H9 (cell line): ENCODE measurements at regions not wholly inside any gene's neighbourhood (a gene's known extent, or its start where the extent isn't known, plus 50 kb on each side); places are given as distances from the start of the nearest gene placed in this dataset.

Source experiments
- DNase-seq: peaks from one replicate; pipeline ENCODE4 v3.0.0-alpha.2; 2017
- H2AFZ ChIP-seq: one replicate; pipeline ENCODE4 v1.6.1; 2013; ENCODE audit warnings: mild to moderate bottlenecking, low read length, control low read depth, moderate library complexity
- H2AK5ac ChIP-seq: 2 replicates; pipeline ENCODE4 v1.6.1; 2013; ENCODE audit warnings: low read length, control low read depth, mixed read lengths; ENCODE audit not compliant: insufficient read length
- H2BK120ac ChIP-seq: one replicate; pipeline ENCODE4 v1.6.1; 2013; ENCODE audit warnings: low read depth, mild to moderate bottlenecking, low read length, control low read depth, inconsistent platforms; ENCODE audit not compliant: poor library complexity, severe bottlenecking
- H2BK12ac ChIP-seq: 2 replicates; pipeline ENCODE4 v1.6.1; 2013; ENCODE audit warnings: low read length, control low read depth, mixed read lengths, low read depth; ENCODE audit not compliant: insufficient read length
- H2BK15ac ChIP-seq: 2 replicates; pipeline ENCODE4 v1.6.1; 2013; ENCODE audit warnings: low read depth, low read length, control low read depth
- H2BK20ac ChIP-seq: one replicate; pipeline ENCODE4 v1.6.1; 2013; ENCODE audit warnings: low read depth, mild to moderate bottlenecking, low read length, control low read depth, inconsistent platforms; ENCODE audit not compliant: poor library complexity, severe bottlenecking
- H2BK5ac ChIP-seq: 2 replicates; pipeline ENCODE4 v1.6.1; 2013; ENCODE audit warnings: low read length, control low read depth, mixed read lengths; ENCODE audit not compliant: insufficient read length
- H3K14ac ChIP-seq: 2 replicates; pipeline ENCODE4 v1.6.1; 2013; ENCODE audit warnings: low read length, control low read depth; ENCODE audit not compliant: insufficient read depth
- H3K18ac ChIP-seq: 2 replicates; pipeline ENCODE4 v1.6.1; 2013; ENCODE audit warnings: low read depth, mild to moderate bottlenecking, mixed read lengths, low read length, control low read depth; ENCODE audit not compliant: insufficient read length
- H3K23ac ChIP-seq: 2 replicates; pipeline ENCODE4 v1.6.1; 2013; ENCODE audit warnings: low read length, control low read depth, mixed read lengths, low read depth; ENCODE audit not compliant: insufficient read length
- H3K23me2 ChIP-seq: 2 replicates; pipeline ENCODE4 v1.6.1; 2013; ENCODE audit warnings: low read depth, mild to moderate bottlenecking, mixed read lengths, low read length, control low read depth; ENCODE audit not compliant: insufficient read length, poor library complexity, severe bottlenecking
- H3K27ac ChIP-seq: 2 replicates; pipeline ENCODE4 v1.5.1; 2013; ENCODE audit warnings: low read length, control low read depth, mixed read lengths, low read depth; ENCODE audit not compliant: insufficient read length
- H3K27me3 ChIP-seq: 2 replicates; pipeline ENCODE4 v1.6.1; 2013; ENCODE audit warnings: low read length, control low read depth, inconsistent platforms; ENCODE audit not compliant: insufficient read depth
- H3K4ac ChIP-seq: 2 replicates; pipeline ENCODE4 v1.6.1; 2013; ENCODE audit warnings: low read depth, mild to moderate bottlenecking, control low read depth, inconsistent platforms, low read length, moderate library complexity
- H3K4me1 ChIP-seq: 2 replicates; pipeline ENCODE4 v1.6.1; 2013; ENCODE audit warnings: low read length, control low read depth, inconsistent platforms; ENCODE audit not compliant: insufficient read depth
- H3K4me2 ChIP-seq: 2 replicates; pipeline ENCODE4 v1.6.1; 2013; ENCODE audit warnings: low read length, control low read depth, mixed read lengths; ENCODE audit not compliant: insufficient read length, insufficient read depth
- H3K56ac ChIP-seq: 2 replicates; pipeline ENCODE4 v1.6.1; 2013; ENCODE audit warnings: low read depth, mild to moderate bottlenecking, mixed read lengths, low read length, control low read depth; ENCODE audit not compliant: insufficient read length
- H3K79me1 ChIP-seq: 2 replicates; pipeline ENCODE4 v1.6.1; 2013; ENCODE audit warnings: low read depth, mild to moderate bottlenecking, moderate library complexity, low read length, control low read depth, inconsistent platforms; ENCODE audit not compliant: insufficient read depth, poor library complexity, severe bottlenecking
- H3K79me2 ChIP-seq: 2 replicates; pipeline ENCODE4 v1.6.1; 2013; ENCODE audit warnings: low read length, control low read depth, inconsistent platforms; ENCODE audit not compliant: insufficient read depth
- H3K9ac ChIP-seq: 2 replicates; pipeline ENCODE4 v1.6.1; 2013; ENCODE audit warnings: low read length, control low read depth, mixed read lengths; ENCODE audit not compliant: insufficient read length; ENCODE audit errors: extremely low read depth
- H3K9me3 ChIP-seq: one replicate; pipeline ENCODE4 v1.6.1; 2013; ENCODE audit warnings: low read depth, low read length, inconsistent platforms; ENCODE audit not compliant: control insufficient read depth
- H3T11ph ChIP-seq: one replicate; pipeline ENCODE4 v1.6.1; 2013; ENCODE audit warnings: mild to moderate bottlenecking, low read length, control low read depth, inconsistent platforms
- H4K20me1 ChIP-seq: one replicate; pipeline ENCODE4 v1.6.1; 2013; ENCODE audit not compliant: control insufficient read depth, insufficient read length, insufficient read depth
- H4K5ac ChIP-seq: 2 replicates; pipeline ENCODE4 v1.6.1; 2013; ENCODE audit warnings: low read depth, mild to moderate bottlenecking, mixed read lengths, low read length, control low read depth; ENCODE audit not compliant: insufficient read length
- H4K8ac ChIP-seq: replicated peaks from 2 replicates; pipeline ENCODE4 v1.6.1; 2013; ENCODE audit warnings: low read length, control low read depth, mixed read lengths, low read depth; ENCODE audit not compliant: insufficient read length
- H4K91ac ChIP-seq: 2 replicates; pipeline ENCODE4 v1.6.1; 2013; ENCODE audit warnings: low read depth, mild to moderate bottlenecking, moderate library complexity, mixed read lengths, low read length, control low read depth; ENCODE audit not compliant: insufficient read length
- H3K27ac Mint-ChIP-seq, 3 experiments: 2 replicates in 2 of 3; 3 replicates in 1 of 3; pipeline ENCODE4 v1.8.0; 2020 to 2021; ENCODE audit warnings: mixed read lengths in 3 of 3, mild to moderate bottlenecking in 1 of 3, moderate library complexity in 1 of 3
- H3K27me3 Mint-ChIP-seq: 2 replicates; pipeline ENCODE4 v1.8.0; 2021; ENCODE audit warnings: low read depth, mild to moderate bottlenecking, moderate library complexity, mixed read lengths
- H3K36me3 Mint-ChIP-seq, 3 experiments: 2 replicates in 2 of 3; 3 replicates in 1 of 3; pipeline ENCODE4 v1.8.0; 2020 to 2021; ENCODE audit warnings: low read depth in 3 of 3, mixed read lengths in 3 of 3; ENCODE audit not compliant: insufficient read depth in 1 of 3
- H3K4me1 Mint-ChIP-seq, 2 experiments: 2 replicates each; pipeline ENCODE4 v1.8.0; 2020; ENCODE audit warnings: mixed read lengths in 2 of 2
- H3K4me3 Mint-ChIP-seq, 2 experiments: 2 replicates in 1 of 2; 3 replicates in 1 of 2; pipeline ENCODE4 v1.8.0; 2020 to 2021; ENCODE audit warnings: mild to moderate bottlenecking in 2 of 2, mixed read lengths in 2 of 2, moderate library complexity in 1 of 2
- H3K9me3 Mint-ChIP-seq, 2 experiments: 2 replicates in 1 of 2; 3 replicates in 1 of 2; pipeline ENCODE4 v1.8.0; 2020; ENCODE audit warnings: mild to moderate bottlenecking in 2 of 2, mixed read lengths in 2 of 2, moderate library complexity in 1 of 2
- WGBS: extraction: QIAGEN DNeasy Blood & Tissue Kit; methylation state at CpG from one replicate; pipeline ENCODE4 v1.1.7; 2013; ENCODE audit warnings: missing lambda C conversion rate, low lambda C conversion rate, mixed read lengths; ENCODE audit not compliant: insufficient read length; ENCODE audit errors: extremely low coverage; 5-methylcytosine and 5-hydroxymethylcytosine counted together
- TF ChIP-seq, protein P1 (sequence below): fragments of 200-600 bp; sonication (generic); conservative IDR thresholded peaks from 3 replicates; pipeline ENCODE4 v1.8.0; 2021; ENCODE audit warnings: antibody characterized with exemption, mild to moderate bottlenecking

DNA sequence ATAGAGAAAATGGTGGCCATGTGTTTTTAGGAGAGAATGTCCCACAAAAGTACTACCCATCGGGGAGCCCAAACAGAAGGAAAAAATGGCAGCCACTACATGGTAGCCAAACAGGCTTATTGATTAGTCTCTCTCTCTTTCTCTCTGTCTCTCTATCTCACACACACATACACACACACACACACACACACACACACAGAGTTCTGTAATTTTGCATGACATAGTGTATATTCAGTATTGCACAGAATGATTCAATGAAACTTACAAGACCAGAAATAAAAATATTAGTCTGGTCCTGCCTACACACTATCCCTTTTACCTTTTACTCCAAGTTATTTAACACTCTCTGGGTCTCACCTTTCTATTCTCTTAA is 124.8 kb upstream of the SLC39A10 start:
- Histone ChIP-seq H3K9me3 (no peaks in the 10 kb centered on the region), H3K4me1 (no peaks in the 10 kb centered on the region; the same call in 1 of the 2 replicates), H3K14ac (no peak overlapping the region), H3K79me2 (no peaks in the 10 kb centered on the region), H3K27me3 (no peaks in the 10 kb centered on the region), H2AK5ac (no peak overlapping the region), H3K79me1 (no peaks in the 10 kb centered on the region), H2AFZ (no peak overlapping the region), H4K91ac (no peak overlapping the region), H3K9ac (no peak overlapping the region), H3K56ac (no peak overlapping the region), H3K18ac (no peak overlapping the region), H3K4me2 (no peak overlapping the region), H2BK120ac (no peak overlapping the region), H2BK5ac (no peak overlapping the region), H3T11ph (no peak overlapping the region), H4K5ac (no peak overlapping the region), H2BK12ac (no peak overlapping the region), H3K23ac (no peak overlapping the region), H4K20me1 (no peaks in the 10 kb centered on the region), H3K27ac (no peak overlapping the region), H2BK20ac (no peak overlapping the region), H2BK15ac (no peak overlapping the region), H3K23me2 (no peaks in the 10 kb centered on the region), H3K4ac (no peak overlapping the region), H4K8ac (no peak overlapping the region)
- H3K36me3 Mint-ChIP-seq, result no peaks in the 10 kb centered on the region
- WGBS, result no CpG with 5 or more reads among the region's 1 CpG
- H3K27ac Mint-ChIP-seq, result no peak overlapping the region
- TF ChIP-seq, protein P1, sequence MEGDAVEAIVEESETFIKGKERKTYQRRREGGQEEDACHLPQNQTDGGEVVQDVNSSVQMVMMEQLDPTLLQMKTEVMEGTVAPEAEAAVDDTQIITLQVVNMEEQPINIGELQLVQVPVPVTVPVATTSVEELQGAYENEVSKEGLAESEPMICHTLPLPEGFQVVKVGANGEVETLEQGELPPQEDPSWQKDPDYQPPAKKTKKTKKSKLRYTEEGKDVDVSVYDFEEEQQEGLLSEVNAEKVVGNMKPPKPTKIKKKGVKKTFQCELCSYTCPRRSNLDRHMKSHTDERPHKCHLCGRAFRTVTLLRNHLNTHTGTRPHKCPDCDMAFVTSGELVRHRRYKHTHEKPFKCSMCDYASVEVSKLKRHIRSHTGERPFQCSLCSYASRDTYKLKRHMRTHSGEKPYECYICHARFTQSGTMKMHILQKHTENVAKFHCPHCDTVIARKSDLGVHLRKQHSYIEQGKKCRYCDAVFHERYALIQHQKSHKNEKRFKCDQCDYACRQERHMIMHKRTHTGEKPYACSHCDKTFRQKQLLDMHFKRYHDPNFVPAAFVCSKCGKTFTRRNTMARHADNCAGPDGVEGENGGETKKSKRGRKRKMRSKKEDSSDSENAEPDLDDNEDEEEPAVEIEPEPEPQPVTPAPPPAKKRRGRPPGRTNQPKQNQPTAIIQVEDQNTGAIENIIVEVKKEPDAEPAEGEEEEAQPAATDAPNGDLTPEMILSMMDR, result no peak
- H3K9me3 Mint-ChIP-seq, result peaks cover 0 to 2% of the 10 kb centered on the region in 2 experiments; a peak in 1 of 5 replicates
- peaks cover 9 to 13% of the 10 kb centered on the region in 2 experiments for H3K4me1 Mint-ChIP-seq
- no peak for DNase-seq
- no peaks in the 10 kb centered on the region for H3K27me3 Mint-ChIP-seq
- no peak overlapping the region for H3K4me3 Mint-ChIP-seq
